ENCODE measurements at regions not wholly inside any gene's neighbourhood (a gene's known extent, or its start where the extent isn't known, plus 50 kb on each side); places are given as distances from the start of the nearest gene placed in this dataset.

- H3K9me3 ChIP-seq = no peaks in the 10 kb centered on the region
- FAIRE-seq (no peak), DNase-seq (ENCODE audit: low read depth in 1 of 2, low spot score in 1 of 2) (no peak), ATAC-seq (no peak)
- no peak overlapping the region for H3K27ac ChIP-seq
- 0% methylated on average over 1 of the region's 1 CpG for WGBS (ENCODE audit: missing lambda C conversion rate)
- H3K4me3 ChIP-seq = no peak overlapping the region
- H3K4me1 ChIP-seq = no peaks in the 10 kb centered on the region
- TF ChIP-seq HOXA7 (CRISPR knock-in tag; IDR thresholded peaks at IDR 0.05) (no peak), TFCP2L1 (CRISPR knock-in tag; IDR thresholded peaks at IDR 0.05) (no peak), JUNB (IDR thresholded peaks at IDR 0.05) (no peak)
- CTCF ChIA-PET = no interaction called here
- POLR2A ChIA-PET = no interaction called here
- no peak overlapping the region for H3K4me2 ChIP-seq
Measured at GRCh38 chr12:30045171-30045570, 261.4 kb upstream of the TMTC1 start.

GRCh38 chr12:30044206-30044605, 260.5 kb upstream of the TMTC1 start:
- whole genome bisulfite sequencing (ENCODE audit: missing lambda C conversion rate) = 1% methylated on average over 4 of the region's 4 CpGs
- no peak for TF ChIP-seq HES2 (IDR thresholded peaks at IDR 0.05)
- no peak for ATAC-seq
- no peak overlapping the region for H3K4me3 ChIP-seq
- no peak overlapping the region for H3K4me2 ChIP-seq
- CTCF ChIA-PET = no interaction called here
- H3K4me1 ChIP-seq = no peaks in the 10 kb centered on the region
- H3K9me3 ChIP-seq = no peaks in the 10 kb centered on the region
- no peak for FAIRE-seq
- POLR2A ChIA-PET = no interaction called here
- no peak overlapping the region for H3K27ac ChIP-seq
- no peak for DNase-seq (ENCODE audit: low read depth in 1 of 2, low spot score in 1 of 2)

- 17% methylated on average over 6 of the region's 6 CpGs for WGBS (ENCODE audit: missing lambda C conversion rate)
- FAIRE-seq = no peak
- no peak for ATAC-seq
Measured at GRCh38 chr12:30043151-30043847, 259.6 kb upstream of the TMTC1 start.

GRCh38 chr12:30041096-30041495, 257.4 kb upstream of the TMTC1 start:
- Histone ChIP-seq H3K4me3 (no peak overlapping the region), H3K4me2 (no peak overlapping the region), H3K27ac (no peak overlapping the region), H3K9me3 (no peaks in the 10 kb centered on the region), H3K4me1 (no peaks in the 10 kb centered on the region)
- ChIA-PET CTCF (no interaction called here), POLR2A (no interaction called here)
- DNase-seq (ENCODE audit: low read depth in 1 of 2, low spot score in 1 of 2) (no peak), ATAC-seq (no peak), FAIRE-seq (no peak)
- WGBS (ENCODE audit: missing lambda C conversion rate) = 1% methylated on average over 2 of the region's 2 CpGs
- TF ChIP-seq NFE2L2 (conservative IDR thresholded peaks at IDR 0.05; ENCODE audit: low read length) (no peak), RNF2 (IDR thresholded peaks at IDR 0.05; ENCODE audit: borderline replicate concordance, low read depth) (no peak), RARB (CRISPR knock-in tag; IDR thresholded peaks at IDR 0.05) (no peak), REST (IDR thresholded peaks at IDR 0.05) (no peak), CBX2 (IDR thresholded peaks at IDR 0.05; ENCODE audit: borderline replicate concordance, low read depth) (no peak), ELK1 (IDR thresholded peaks at IDR 0.05; ENCODE audit: low read depth, low read length) (no peak), KDM1A (IDR thresholded peaks at IDR 0.05; ENCODE audit: low read depth) (no peak), HOXA7 (CRISPR knock-in tag; IDR thresholded peaks at IDR 0.05) (no peak), BHLHE40 (IDR thresholded peaks at IDR 0.05; ENCODE audit: low read depth, low read length) (no peak), HDAC2 (IDR thresholded peaks at IDR 0.05) (no peak), CBX8 (IDR thresholded peaks at IDR 0.05) (no peak), HES2 (IDR thresholded peaks at IDR 0.05) (no peak)

More at GRCh38 chr12:30043151-30043847, 259.6 kb upstream of the TMTC1 start:
- no peak for TF ChIP-seq BCL3 (IDR thresholded peaks at IDR 0.05)
- no peak for TF ChIP-seq CEBPB (IDR thresholded peaks at IDR 0.05)
- TF ChIP-seq RAD21 (conservative IDR thresholded peaks at IDR 0.05 in 1 of 2, IDR thresholded peaks at IDR 0.05 in 1 of 2) = no peak
- TF ChIP-seq NFE2L2 (conservative IDR thresholded peaks at IDR 0.05; ENCODE audit: low read length) = no peak
- TF ChIP-seq FOSL2 (IDR thresholded peaks at IDR 0.05) = no peak
- TF ChIP-seq FOSL2 (CRISPR knock-in tag; IDR thresholded peaks at IDR 0.05) = no peak
- no peak for TF ChIP-seq CBX8 (IDR thresholded peaks at IDR 0.05)
- TF ChIP-seq ZC3H11A (IDR thresholded peaks at IDR 0.05) = no peak
- no peak for TF ChIP-seq ZNF302 (CRISPR knock-in tag; IDR thresholded peaks at IDR 0.05)
- no peak for TF ChIP-seq ELK1 (IDR thresholded peaks at IDR 0.05; ENCODE audit: low read depth, low read length)
- TF ChIP-seq CHD2 (IDR thresholded peaks at IDR 0.05; ENCODE audit: low read length, partially characterized antibody) = no peak
- TF ChIP-seq RNF2 (IDR thresholded peaks at IDR 0.05; ENCODE audit: borderline replicate concordance, low read depth) = no peak
- TF ChIP-seq TFCP2L1 (CRISPR knock-in tag; IDR thresholded peaks at IDR 0.05) = no peak
- TF ChIP-seq NR3C1 (IDR thresholded peaks at IDR 0.05) = no peak
- no peaks in the 10 kb centered on the region for H3K9me3 ChIP-seq
- CTCF ChIA-PET = no interaction called here
- no peak overlapping the region for H3K27ac ChIP-seq
- H3K4me2 ChIP-seq = no peak overlapping the region
- DNase-seq (ENCODE audit: low read depth in 1 of 2, low spot score in 1 of 2) = no peak
- no peak overlapping the region for H3K4me3 ChIP-seq
- POLR2A ChIA-PET = no interaction called here
- H3K4me1 ChIP-seq = no peaks in the 10 kb centered on the region

Data from A549 (cell line).